ENCODE measurements at regions not wholly inside any gene's neighbourhood (a gene's known extent, or its start where the extent isn't known, plus 50 kb on each side); places are given as distances from the start of the nearest gene placed in this dataset.

DNA sequence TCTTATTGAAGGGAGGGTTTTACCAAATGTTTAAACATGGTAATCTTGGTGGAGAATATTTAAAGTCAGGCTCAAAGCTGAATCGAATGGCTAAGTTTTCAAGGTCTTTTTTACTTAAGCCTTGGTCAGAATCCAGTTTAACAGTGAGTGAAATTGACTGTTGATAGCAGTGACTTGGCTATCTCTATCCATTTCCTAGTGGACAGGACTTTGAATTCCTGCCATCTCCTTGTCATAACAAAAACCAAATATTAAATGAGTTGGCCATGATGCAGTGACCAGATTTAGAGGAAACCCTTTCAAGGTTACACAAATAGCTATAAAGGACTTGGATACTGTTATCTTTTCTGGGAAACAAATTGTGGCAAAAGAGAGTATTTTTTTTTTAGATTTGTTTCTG is 92.0 kb downstream of the JRKL start:
- TF ChIP-seq CTCF (IDR thresholded peaks at IDR 0.05; ENCODE audit: insufficient read depth, low read length, poor library complexity, severe bottlenecking) = no peak
- no peak for TF ChIP-seq EZH2phosphoT487 (conservative IDR thresholded peaks at IDR 0.05; ENCODE audit: low read length)
